ENCODE measurements at regions not wholly inside any gene's neighbourhood (a gene's known extent, or its start where the extent isn't known, plus 50 kb on each side); places are given as distances from the start of the nearest gene placed in this dataset.
"Not testable (repeated sequence)": the region's sequence is repeated elsewhere in the genome, so short reads cannot be mapped to it uniquely, and the experiment has no call there.

DNA sequence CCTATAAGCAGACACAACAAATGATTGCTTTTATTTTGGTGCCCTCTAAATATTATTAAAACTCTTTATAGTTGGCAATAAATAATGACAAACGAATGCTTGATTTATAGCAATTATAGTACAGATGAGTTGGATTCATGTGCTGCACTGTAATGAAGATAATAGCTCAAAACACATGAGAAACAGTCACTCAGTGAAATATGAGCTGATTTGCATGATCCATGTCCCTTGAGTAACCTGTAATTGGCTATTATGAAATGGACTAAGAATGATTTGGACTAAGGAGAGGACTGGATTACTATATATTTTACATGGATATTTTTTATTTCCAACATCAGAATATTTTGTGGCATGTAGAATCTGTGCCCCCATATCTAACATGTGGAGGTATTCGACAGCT, 365.6 kb upstream of the UBE2E3 start:
- no peak for TF ChIP-seq TAF1 (IDR thresholded peaks at IDR 0.05; ENCODE audit: low read depth, low read length)
- DNase-seq (ENCODE audit: insufficient read length, low spot score) (no peak), FAIRE-seq (no peak)

DNA sequence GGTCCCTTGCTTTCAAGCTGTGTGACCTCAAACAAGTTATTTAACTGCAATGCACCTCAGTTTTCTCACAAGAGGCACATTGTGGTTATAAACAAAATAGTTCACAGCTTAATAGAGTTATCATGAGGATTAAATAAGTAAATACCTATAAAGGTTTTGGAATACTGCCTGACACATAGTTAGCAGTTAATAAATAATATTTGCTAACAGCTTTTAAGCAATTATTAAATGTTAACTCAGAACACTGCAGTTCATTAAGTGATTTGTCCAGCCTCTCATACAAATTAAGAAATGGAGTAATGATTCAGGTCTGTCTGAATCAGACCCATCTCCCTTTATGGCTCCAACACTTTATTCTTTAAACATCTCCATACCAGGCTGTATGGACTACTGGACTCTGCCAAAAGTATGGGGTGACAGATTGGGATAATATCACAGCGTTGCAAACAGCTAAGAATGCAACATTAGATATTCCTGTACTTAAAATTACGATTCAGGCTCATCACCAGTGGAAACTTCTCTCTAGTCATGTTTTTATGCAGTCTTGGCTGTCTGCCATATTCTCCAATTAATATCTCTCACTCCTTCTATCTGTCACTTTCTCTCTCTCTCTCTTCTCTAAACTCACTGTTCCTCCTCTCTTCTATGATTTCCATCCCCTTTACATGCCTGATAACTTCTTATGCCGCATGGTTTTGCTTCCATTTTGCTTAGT, 370.6 kb upstream of the UBE2E3 start:
- DNase-seq (ENCODE audit: insufficient read length, low spot score) (no peak), FAIRE-seq (no peak)
- TF ChIP-seq PAX5 (IDR thresholded peaks at IDR 0.05; ENCODE audit: insufficient read depth, low read length, severe bottlenecking) (no peak), POLR2A (IDR thresholded peaks at IDR 0.05; ENCODE audit: low read depth, low read length) (no peak)

GRCh38 chr2:180607514-180608049, 372.8 kb upstream of the UBE2E3 start:
- DNase-seq (ENCODE audit: insufficient read length, low spot score) (no peak), FAIRE-seq (no peak)
- no peak for TF ChIP-seq SPI1 (IDR thresholded peaks at IDR 0.05; ENCODE audit: low read depth, low read length)

GRCh38 chr2:180604077-180604476, 376.3 kb upstream of the UBE2E3 start:
- FAIRE-seq = no peak
- DNase-seq (ENCODE audit: insufficient read length, low spot score) = no peak
- TF ChIP-seq POLR2AphosphoS5 (IDR thresholded peaks at IDR 0.05; ENCODE audit: low read depth, low read length) = no peak
- no peak for TF ChIP-seq POU2F2 (IDR thresholded peaks at IDR 0.05; ENCODE audit: low read depth, low read length)
- no peak for TF ChIP-seq POLR2A (IDR thresholded peaks at IDR 0.05; ENCODE audit: low read depth, low read length)

GRCh38 chr2:180601016-180601415, 379.4 kb upstream of the UBE2E3 start:
- FAIRE-seq (no peak), DNase-seq (ENCODE audit: insufficient read length, low spot score) (no peak)
- TF ChIP-seq TAF1 (IDR thresholded peaks at IDR 0.05; ENCODE audit: low read depth, low read length) (no peak), POLR2A (IDR thresholded peaks at IDR 0.05; ENCODE audit: low read depth, low read length) (no peak), SPI1 (IDR thresholded peaks at IDR 0.05; ENCODE audit: low read depth, low read length) (no peak)

GRCh38 chr2:180599804-180600203, 380.6 kb upstream of the UBE2E3 start:
- TF ChIP-seq TAF1 (IDR thresholded peaks at IDR 0.05; ENCODE audit: low read depth, low read length) (no peak), POLR2AphosphoS5 (IDR thresholded peaks at IDR 0.05; ENCODE audit: low read depth, low read length) (no peak), POU2F2 (IDR thresholded peaks at IDR 0.05; ENCODE audit: low read depth, low read length) (no peak), SPI1 (IDR thresholded peaks at IDR 0.05; ENCODE audit: low read depth, low read length) (no peak), POLR2A (IDR thresholded peaks at IDR 0.05; ENCODE audit: low read depth, low read length) (no peak), PAX5 (IDR thresholded peaks at IDR 0.05; ENCODE audit: insufficient read depth, low read length, severe bottlenecking) (no peak)
- no peak for FAIRE-seq
- no peak for DNase-seq (ENCODE audit: insufficient read length, low spot score)

GRCh38 chr2:180597179-180597578, 383.2 kb upstream of the UBE2E3 start:
- FAIRE-seq (no peak), DNase-seq (ENCODE audit: insufficient read length, low spot score) (no peak)
- no peak for TF ChIP-seq POLR2AphosphoS5 (IDR thresholded peaks at IDR 0.05; ENCODE audit: low read depth, low read length)
- no peak for TF ChIP-seq SPI1 (IDR thresholded peaks at IDR 0.05; ENCODE audit: low read depth, low read length)
- TF ChIP-seq TAF1 (IDR thresholded peaks at IDR 0.05; ENCODE audit: low read depth, low read length) = no peak
- no peak for TF ChIP-seq POU2F2 (IDR thresholded peaks at IDR 0.05; ENCODE audit: low read depth, low read length)
- TF ChIP-seq POLR2A (IDR thresholded peaks at IDR 0.05; ENCODE audit: low read depth, low read length) = no peak
- no peak for TF ChIP-seq PAX5 (IDR thresholded peaks at IDR 0.05; ENCODE audit: insufficient read depth, low read length, severe bottlenecking)

DNA sequence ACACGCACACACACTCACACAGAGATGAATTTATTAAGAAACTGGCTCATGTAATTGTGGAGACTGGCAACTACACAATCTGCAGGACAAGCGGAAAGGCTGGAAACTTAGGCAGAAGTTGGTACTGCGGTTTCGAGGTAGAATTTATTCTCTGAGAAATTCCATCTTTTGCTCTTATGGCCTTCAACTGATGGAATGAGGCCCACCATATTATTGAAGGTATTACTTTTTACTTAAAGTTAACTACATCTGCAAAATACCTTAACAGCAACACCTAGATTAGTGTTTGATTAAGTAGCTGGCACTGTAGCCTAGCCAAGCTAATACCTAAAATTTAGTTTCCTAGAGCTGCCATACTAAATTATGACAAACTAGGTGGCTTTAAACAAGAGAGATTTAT, 384.0 kb upstream of the UBE2E3 start:
- TF ChIP-seq POLR2A (IDR thresholded peaks at IDR 0.05; ENCODE audit: low read depth, low read length) (no peak), SPI1 (IDR thresholded peaks at IDR 0.05; ENCODE audit: low read depth, low read length) (no peak)
- no peak for FAIRE-seq
- DNase-seq (ENCODE audit: insufficient read length, low spot score) = no peak

GRCh38 chr2:180591947-180592346, 388.5 kb upstream of the UBE2E3 start:
- DNase-seq (ENCODE audit: insufficient read length, low spot score) = no peak
- no peak for FAIRE-seq
- TF ChIP-seq POLR2AphosphoS5 (IDR thresholded peaks at IDR 0.05; ENCODE audit: low read depth, low read length) = no peak
- no peak for TF ChIP-seq TAF1 (IDR thresholded peaks at IDR 0.05; ENCODE audit: low read depth, low read length)
- no peak for TF ChIP-seq PAX5 (IDR thresholded peaks at IDR 0.05; ENCODE audit: insufficient read depth, low read length, severe bottlenecking)
- TF ChIP-seq POU2F2 (IDR thresholded peaks at IDR 0.05; ENCODE audit: low read depth, low read length) = no peak
- TF ChIP-seq POLR2A (IDR thresholded peaks at IDR 0.05; ENCODE audit: low read depth, low read length) = no peak
- no peak for TF ChIP-seq SPI1 (IDR thresholded peaks at IDR 0.05; ENCODE audit: low read depth, low read length)

- not testable (repeated sequence) for FAIRE-seq; DNase-seq (ENCODE audit: insufficient read length, low spot score)
Measured at GRCh38 chr2:180591093-180591781, 389.2 kb upstream of the UBE2E3 start.

GRCh38 chr2:180583441-180584140, 396.8 kb upstream of the UBE2E3 start:
- DNase-seq (ENCODE audit: insufficient read length, low spot score) (no peak), FAIRE-seq (no peak)
- no peak for TF ChIP-seq POU2F2 (IDR thresholded peaks at IDR 0.05; ENCODE audit: low read depth, low read length)
- TF ChIP-seq SPI1 (IDR thresholded peaks at IDR 0.05; ENCODE audit: low read depth, low read length) = no peak
- TF ChIP-seq POLR2A (IDR thresholded peaks at IDR 0.05; ENCODE audit: low read depth, low read length) = no peak
- TF ChIP-seq POLR2AphosphoS5 (IDR thresholded peaks at IDR 0.05; ENCODE audit: low read depth, low read length) = no peak
- no peak for TF ChIP-seq PAX5 (IDR thresholded peaks at IDR 0.05; ENCODE audit: insufficient read depth, low read length, severe bottlenecking)
- TF ChIP-seq TAF1 (IDR thresholded peaks at IDR 0.05; ENCODE audit: low read depth, low read length) = no peak
